ENCODE measurements at regions not wholly inside any gene's neighbourhood (a gene's known extent, or its start where the extent isn't known, plus 50 kb on each side); places are given as distances from the start of the nearest gene placed in this dataset.

- 14% methylated on average over 3 of the region's 3 CpGs for WGBS (ENCODE audit: insufficient coverage, insufficient replicate concordance, low lambda C conversion rate, missing lambda C conversion rate)
- in situ Hi-C loops (cut with MboI) (no loop called here), intact Hi-C loops (cut with micrococcal nuclease; ENCODE audit: unreplicated experiment) (no loop called here)
- no peak for ATAC-seq
- SMC1A ChIA-PET (ENCODE audit: uncharacterized antibody, unreplicated experiment) = no interaction called here
- Histone ChIP-seq H3K4me3 (no peak overlapping the region), H2AFZ (ENCODE audit: control insufficient read depth, low read depth, low read length) (no peak overlapping the region), H3K4me1 (ENCODE audit: control insufficient read depth, insufficient read depth, low read length) (no peaks in the 10 kb centered on the region), H3K36me3 (ENCODE audit: control insufficient read depth in 2 of 2, insufficient read depth in 2 of 2, low read length in 1 of 2) (no peaks in the 10 kb centered on the region), H3K9me3 (replicated peaks; ENCODE audit: control insufficient read depth, insufficient read depth, low read length) (no peaks in the 10 kb centered on the region), H3K27ac (ENCODE audit: control insufficient read depth, insufficient read depth) (no peak overlapping the region), H3K79me2 (ENCODE audit: control insufficient read depth, insufficient read depth, low read length) (no peaks in the 10 kb centered on the region), H3K27me3 (replicated peaks in 1 of 2; ENCODE audit: control insufficient read depth in 2 of 2, insufficient read depth in 2 of 2, low read length in 1 of 2) (no peaks in the 10 kb centered on the region), H4K20me1 (ENCODE audit: control insufficient read depth, insufficient read depth) (no peaks in the 10 kb centered on the region), H3K4me2 (ENCODE audit: control insufficient read depth, insufficient read depth) (no peak overlapping the region), H3K9ac (ENCODE audit: control insufficient read depth, insufficient read depth, low read length) (no peak overlapping the region)
- TF ChIP-seq NFXL1 (IDR thresholded peaks at IDR 0.05; ENCODE audit: borderline replicate concordance) = no peak
- no peak for TF ChIP-seq CHD4 (IDR thresholded peaks at IDR 0.05)
- TF ChIP-seq, protein P1, sequence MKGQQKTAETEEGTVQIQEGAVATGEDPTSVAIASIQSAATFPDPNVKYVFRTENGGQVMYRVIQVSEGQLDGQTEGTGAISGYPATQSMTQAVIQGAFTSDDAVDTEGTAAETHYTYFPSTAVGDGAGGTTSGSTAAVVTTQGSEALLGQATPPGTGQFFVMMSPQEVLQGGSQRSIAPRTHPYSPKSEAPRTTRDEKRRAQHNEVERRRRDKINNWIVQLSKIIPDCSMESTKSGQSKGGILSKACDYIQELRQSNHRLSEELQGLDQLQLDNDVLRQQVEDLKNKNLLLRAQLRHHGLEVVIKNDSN (IDR thresholded peaks at IDR 0.05; ENCODE audit: borderline replicate concordance, extremely low read length, insufficient read depth, low read depth, low read length) = no peak
- no peak for TF ChIP-seq BHLHE40 (IDR thresholded peaks at IDR 0.05; ENCODE audit: borderline replicate concordance in 1 of 2, low read depth in 2 of 2, low read length in 1 of 2)
- TF ChIP-seq E2F4 (IDR thresholded peaks at IDR 0.05; ENCODE audit: low read depth, low read length) = no peak
- TF ChIP-seq JUNB (IDR thresholded peaks at IDR 0.05) = no peak
- TF ChIP-seq SREBF2 (IDR thresholded peaks at IDR 0.05; ENCODE audit: low read length) = no peak
- no peak for TF ChIP-seq MEF2B (IDR thresholded peaks at IDR 0.05; ENCODE audit: partially characterized antibody, poor library complexity, severe bottlenecking)
- TF ChIP-seq POLR2AphosphoS2 (IDR thresholded peaks at IDR 0.05; ENCODE audit: low read depth, low read length) = no peak
- no peak for TF ChIP-seq MYC (IDR thresholded peaks at IDR 0.05; ENCODE audit: insufficient read depth, insufficient read length, insufficient replicate concordance, low read length, severe bottlenecking)
- RAD21 ChIA-PET (ENCODE audit: unreplicated experiment) = no interaction called here
- BruUV-seq (replicated peaks) = no TSS peak
- no peak for FAIRE-seq
- no peak for DNase-seq (ENCODE audit: low read depth, low spot score)
- POLR2A ChIA-PET = no interaction called here
- CTCF ChIA-PET = no interaction called here
Observed at GRCh38 chr12:28610401-28611114, 420.3 kb downstream of the CCDC91 start.
